Prostate gland (tissue), 2 donors: ENCODE measurements at regions not wholly inside any gene's neighbourhood (a gene's known extent, or its start where the extent isn't known, plus 50 kb on each side); places are given as distances from the start of the nearest gene placed in this dataset.

Experiments used
- POLR2A ChIP-seq: fragments of 450-650 bp; IDR thresholded peaks from one replicate; pipeline ENCODE4 v1.6.1; 2016; ENCODE audit warnings: antibody characterized with exemption, mild to moderate bottlenecking
- TF ChIP-seq, protein P1 (sequence below), 4 experiments: fragments of 200-600 bp in 2 of 4; fragments of 450-650 bp in 2 of 4; sonication (generic) in 2 of 4; IDR thresholded peaks; 1 replicate in 3 of 4; 2 replicates in 1 of 4; pipeline ENCODE4 v1.5.1; 2016 to 2019; ENCODE audit warnings: antibody characterized with exemption in 4 of 4, mild to moderate bottlenecking in 2 of 4, moderate library complexity in 2 of 4

DNA sequence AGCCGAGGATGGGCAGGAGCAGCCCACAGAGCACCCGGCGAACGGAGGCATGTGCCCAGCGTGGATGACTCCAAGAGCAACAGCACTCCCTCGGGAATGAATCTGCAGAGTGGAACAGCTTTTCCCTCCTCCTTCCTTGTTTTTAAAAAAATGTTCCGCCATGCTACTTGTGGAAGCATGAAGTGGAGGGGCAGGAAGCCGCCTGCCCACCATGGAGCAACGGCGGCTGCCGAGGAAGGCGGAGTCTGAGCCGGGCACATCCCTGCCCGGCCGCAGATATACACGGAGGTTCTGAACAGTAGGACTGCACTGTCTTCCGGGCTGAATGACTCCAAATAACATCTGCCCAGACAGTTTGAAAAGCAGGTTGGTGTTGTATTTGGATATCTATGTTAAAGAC, 65.2 kb downstream of the SOX1 start:
- TF ChIP-seq, protein P1, sequence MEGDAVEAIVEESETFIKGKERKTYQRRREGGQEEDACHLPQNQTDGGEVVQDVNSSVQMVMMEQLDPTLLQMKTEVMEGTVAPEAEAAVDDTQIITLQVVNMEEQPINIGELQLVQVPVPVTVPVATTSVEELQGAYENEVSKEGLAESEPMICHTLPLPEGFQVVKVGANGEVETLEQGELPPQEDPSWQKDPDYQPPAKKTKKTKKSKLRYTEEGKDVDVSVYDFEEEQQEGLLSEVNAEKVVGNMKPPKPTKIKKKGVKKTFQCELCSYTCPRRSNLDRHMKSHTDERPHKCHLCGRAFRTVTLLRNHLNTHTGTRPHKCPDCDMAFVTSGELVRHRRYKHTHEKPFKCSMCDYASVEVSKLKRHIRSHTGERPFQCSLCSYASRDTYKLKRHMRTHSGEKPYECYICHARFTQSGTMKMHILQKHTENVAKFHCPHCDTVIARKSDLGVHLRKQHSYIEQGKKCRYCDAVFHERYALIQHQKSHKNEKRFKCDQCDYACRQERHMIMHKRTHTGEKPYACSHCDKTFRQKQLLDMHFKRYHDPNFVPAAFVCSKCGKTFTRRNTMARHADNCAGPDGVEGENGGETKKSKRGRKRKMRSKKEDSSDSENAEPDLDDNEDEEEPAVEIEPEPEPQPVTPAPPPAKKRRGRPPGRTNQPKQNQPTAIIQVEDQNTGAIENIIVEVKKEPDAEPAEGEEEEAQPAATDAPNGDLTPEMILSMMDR (IDR thresholded peaks at IDR 0.05) = no peak
- TF ChIP-seq POLR2A = no peak
